Activated CD4-positive, alpha-beta memory T cell treated with anti-CD3 and anti-CD28 coated beads, Interleukin-2, amount 10 ng/mL, durations not matched to agents 7 days and 5 days (primary cell): ENCODE measurements at regions not wholly inside any gene's neighbourhood (a gene's known extent, or its start where the extent isn't known, plus 50 kb on each side); places are given as distances from the start of the nearest gene placed in this dataset.

ENCODE experiments used
- CTCF ChIA-PET: fragments of 350-600 bp; sonication (Branson Sonifier 250); formaldehyde crosslinking; loops from one replicate; lab custom pipeline; 2021; ENCODE audit warnings: antibody characterized with exemption, inconsistent platforms; lab: Charles Lee
- POLR2A ChIA-PET: fragments of 350-600 bp; sonication (Branson Sonifier 250); formaldehyde crosslinking; loops from one replicate; lab custom pipeline; 2021; ENCODE audit warnings: antibody characterized with exemption; lab: Charles Lee
- DNase-seq: peaks from one replicate; pipeline ENCODE4 v3.0.0-alpha.2; 2020
- H3K27ac Mint-ChIP-seq: one replicate; pipeline ENCODE4 v1.8.0; 2021; ENCODE audit warnings: mild to moderate bottlenecking, mixed read lengths
- H3K27me3 Mint-ChIP-seq: one replicate; pipeline ENCODE4 v1.8.0; 2021; ENCODE audit warnings: mixed read lengths
- H3K36me3 Mint-ChIP-seq: one replicate; pipeline ENCODE4 v1.8.0; 2021; ENCODE audit warnings: low read depth, mixed read lengths
- H3K4me1 Mint-ChIP-seq: one replicate; pipeline ENCODE4 v1.8.0; 2021; ENCODE audit warnings: mixed read lengths
- H3K4me3 Mint-ChIP-seq: one replicate; pipeline ENCODE4 v1.8.0; 2021; ENCODE audit warnings: mild to moderate bottlenecking, mixed read lengths
- H3K9me3 Mint-ChIP-seq: one replicate; pipeline ENCODE4 v1.8.0; 2021; ENCODE audit warnings: mixed read lengths

- H3K4me1 Mint-ChIP-seq: no peaks in the 10 kb centered on the region
- H3K27me3 Mint-ChIP-seq: no peaks in the 10 kb centered on the region
- ChIA-PET POLR2A (no interaction called here), CTCF (no interaction called here)
- DNase-seq: no peak
- H3K36me3 Mint-ChIP-seq: no peaks in the 10 kb centered on the region
- H3K9me3 Mint-ChIP-seq: peaks cover 4% of the 10 kb centered on the region
- no peak overlapping the region for H3K4me3 Mint-ChIP-seq
- H3K27ac Mint-ChIP-seq: no peak overlapping the region
Observed at GRCh38 chr3:191518861-191519260, 57.9 kb downstream of the PYDC2 start.

DNA sequence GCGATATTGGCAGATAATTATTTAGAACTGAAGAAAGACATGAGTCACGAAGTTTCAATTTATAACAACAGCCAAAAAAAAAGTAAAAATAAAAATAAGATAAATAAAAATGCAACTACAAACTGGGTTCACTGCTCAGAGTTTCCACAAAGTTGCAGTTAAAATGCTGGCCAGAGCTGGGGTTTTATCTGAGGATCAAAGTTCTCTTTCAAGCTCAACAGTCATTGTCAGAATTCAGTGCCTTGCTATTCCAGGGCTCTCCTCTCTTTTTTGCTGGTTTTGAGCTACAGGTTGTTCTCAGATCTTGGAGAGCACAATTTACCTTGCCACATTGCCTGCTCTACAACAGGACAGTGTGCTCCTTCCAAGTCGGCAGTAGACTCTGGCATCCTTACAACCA, 60.1 kb downstream of the PYDC2 start:
- POLR2A ChIA-PET: no interaction called here
- H3K4me3 Mint-ChIP-seq: no peak overlapping the region
- peaks cover 4% of the 10 kb centered on the region for H3K9me3 Mint-ChIP-seq
- H3K36me3 Mint-ChIP-seq: no peaks in the 10 kb centered on the region
- H3K27ac Mint-ChIP-seq: no peak overlapping the region
- DNase-seq: no peak
- no peaks in the 10 kb centered on the region for H3K4me1 Mint-ChIP-seq
- no peaks in the 10 kb centered on the region for H3K27me3 Mint-ChIP-seq
- CTCF ChIA-PET: no interaction called here

DNA sequence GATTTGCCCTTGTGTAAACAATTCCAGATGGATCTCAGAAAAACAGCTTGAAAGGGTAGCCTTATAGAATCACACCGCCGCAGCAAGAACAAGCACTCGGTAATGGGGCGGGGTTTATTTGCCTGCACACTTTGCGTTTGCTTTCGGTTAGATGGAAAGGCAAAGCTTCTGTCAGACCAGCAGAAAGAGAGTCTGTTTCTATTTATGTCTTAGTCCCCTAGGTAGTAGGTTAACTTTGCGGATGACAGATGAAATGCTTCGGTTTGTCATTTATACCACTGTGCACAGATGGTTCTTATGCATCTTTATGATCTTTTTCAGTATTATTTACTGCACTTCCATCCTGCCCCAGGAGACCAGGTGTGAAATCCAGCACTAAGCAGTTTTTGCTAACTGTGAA, 62.2 kb downstream of the PYDC2 start:
- no peak overlapping the region for H3K4me3 Mint-ChIP-seq
- peaks cover 4% of the 10 kb centered on the region for H3K9me3 Mint-ChIP-seq
- ChIA-PET CTCF (no interaction called here), POLR2A (no interaction called here)
- no peaks in the 10 kb centered on the region for H3K27me3 Mint-ChIP-seq
- H3K4me1 Mint-ChIP-seq: no peaks in the 10 kb centered on the region
- H3K27ac Mint-ChIP-seq: no peak overlapping the region
- no peaks in the 10 kb centered on the region for H3K36me3 Mint-ChIP-seq
- no peak for DNase-seq

GRCh38 chr3:191528589-191528988, 67.6 kb downstream of the PYDC2 start:
- Mint-ChIP-seq H3K9me3 (no peaks in the 10 kb centered on the region), H3K4me1 (no peaks in the 10 kb centered on the region), H3K27ac (no peak overlapping the region), H3K4me3 (no peak overlapping the region), H3K27me3 (no peaks in the 10 kb centered on the region), H3K36me3 (no peaks in the 10 kb centered on the region)
- no peak for DNase-seq
- CTCF ChIA-PET: no interaction called here
- POLR2A ChIA-PET: no interaction called here

DNA sequence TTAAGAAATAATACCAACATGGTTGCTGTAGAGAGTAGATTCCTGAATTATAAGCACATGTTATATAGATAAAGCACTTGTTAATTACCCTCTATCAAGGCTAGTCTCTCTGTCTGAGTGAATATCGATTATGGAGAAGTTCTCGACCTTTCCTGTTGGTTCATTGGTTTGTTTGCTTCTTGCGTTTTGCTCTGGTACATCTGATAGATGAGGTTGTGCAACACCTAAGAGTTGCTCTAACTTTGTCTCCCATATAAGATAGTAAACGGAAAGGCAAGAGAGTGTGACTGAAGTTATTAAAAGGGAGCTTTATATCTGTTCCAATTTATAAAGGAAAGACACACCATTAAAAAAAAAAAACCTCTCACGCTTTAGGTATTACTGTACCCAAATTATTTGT, 69.0 kb downstream of the PYDC2 start:
- H3K4me1 Mint-ChIP-seq: no peaks in the 10 kb centered on the region

DNA sequence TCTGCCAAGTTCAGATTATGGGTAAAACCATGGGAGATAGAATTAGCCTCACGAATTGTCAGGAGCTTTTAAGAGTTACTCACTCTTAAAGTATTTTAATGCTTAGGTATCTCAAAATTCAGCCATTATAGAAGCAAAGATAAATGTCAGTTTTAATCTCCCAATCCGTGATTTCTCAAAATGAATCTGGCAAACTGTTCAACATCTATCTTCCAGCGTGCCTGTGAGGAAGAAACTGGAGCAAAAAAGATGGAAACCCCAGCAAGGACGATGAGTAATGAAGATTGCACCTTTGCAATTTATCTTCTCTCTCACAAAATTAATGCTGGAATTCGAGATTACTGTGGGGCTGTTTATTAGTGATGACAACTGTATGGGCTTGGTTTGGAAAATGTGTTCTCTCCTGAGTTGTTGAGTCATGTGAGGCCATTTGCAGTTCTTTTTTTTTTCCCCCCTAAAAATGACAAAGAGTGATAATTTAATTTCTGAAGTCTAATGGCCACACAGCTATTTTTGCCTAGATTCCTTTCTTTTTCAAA, 70.5 kb downstream of the PYDC2 start:
- Mint-ChIP-seq H3K4me1 (no peaks in the 10 kb centered on the region), H3K27ac (no peak overlapping the region), H3K27me3 (no peaks in the 10 kb centered on the region), H3K4me3 (no peak overlapping the region), H3K36me3 (no peaks in the 10 kb centered on the region), H3K9me3 (no peaks in the 10 kb centered on the region)
- ChIA-PET CTCF (no interaction called here), POLR2A (no interaction called here)
- DNase-seq: no peak

More for the DNA sequence above, 69.0 kb downstream of the PYDC2 start:
- ChIA-PET POLR2A (no interaction called here), CTCF (no interaction called here)
- Mint-ChIP-seq H3K9me3 (no peaks in the 10 kb centered on the region), H3K27ac (no peak overlapping the region), H3K4me3 (no peak overlapping the region), H3K27me3 (no peaks in the 10 kb centered on the region), H3K36me3 (no peaks in the 10 kb centered on the region)
- no peak for DNase-seq

- H3K4me1 Mint-ChIP-seq: no peaks in the 10 kb centered on the region
- H3K36me3 Mint-ChIP-seq: no peaks in the 10 kb centered on the region
- no peaks in the 10 kb centered on the region for H3K27me3 Mint-ChIP-seq
- CTCF ChIA-PET: no interaction called here
- POLR2A ChIA-PET: no interaction called here
- no peak for DNase-seq
- peaks cover 7% of the 10 kb centered on the region for H3K9me3 Mint-ChIP-seq
- no peak overlapping the region for H3K27ac Mint-ChIP-seq
- no peak overlapping the region for H3K4me3 Mint-ChIP-seq
Observed at GRCh38 chr3:191543018-191543417, 82.1 kb downstream of the PYDC2 start.

DNA sequence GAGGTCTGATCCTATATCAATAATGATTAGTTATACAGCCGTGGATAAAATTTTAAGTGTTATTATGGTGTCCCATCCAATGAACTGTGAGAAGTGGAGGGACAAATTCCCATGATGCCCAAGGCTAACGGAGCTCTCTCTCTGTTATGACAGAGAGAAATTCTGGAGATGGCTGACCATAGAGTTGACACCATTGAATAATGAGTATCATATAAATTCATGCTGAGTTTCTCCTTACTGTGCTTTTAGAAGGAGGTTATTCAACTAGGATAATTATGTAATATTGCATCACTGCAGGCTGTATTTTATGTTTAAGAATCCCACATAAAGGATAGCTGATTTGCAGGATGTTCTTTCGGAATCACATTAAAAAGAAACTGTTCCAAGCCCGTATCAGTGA, 82.9 kb downstream of the PYDC2 start:
- no peaks in the 10 kb centered on the region for H3K27me3 Mint-ChIP-seq
- H3K9me3 Mint-ChIP-seq: peaks cover 8% of the 10 kb centered on the region
- no peak for DNase-seq
- no peak overlapping the region for H3K4me3 Mint-ChIP-seq
- H3K4me1 Mint-ChIP-seq: no peaks in the 10 kb centered on the region
- H3K36me3 Mint-ChIP-seq: no peaks in the 10 kb centered on the region
- ChIA-PET CTCF (no interaction called here), POLR2A (no interaction called here)
- no peak overlapping the region for H3K27ac Mint-ChIP-seq

DNA sequence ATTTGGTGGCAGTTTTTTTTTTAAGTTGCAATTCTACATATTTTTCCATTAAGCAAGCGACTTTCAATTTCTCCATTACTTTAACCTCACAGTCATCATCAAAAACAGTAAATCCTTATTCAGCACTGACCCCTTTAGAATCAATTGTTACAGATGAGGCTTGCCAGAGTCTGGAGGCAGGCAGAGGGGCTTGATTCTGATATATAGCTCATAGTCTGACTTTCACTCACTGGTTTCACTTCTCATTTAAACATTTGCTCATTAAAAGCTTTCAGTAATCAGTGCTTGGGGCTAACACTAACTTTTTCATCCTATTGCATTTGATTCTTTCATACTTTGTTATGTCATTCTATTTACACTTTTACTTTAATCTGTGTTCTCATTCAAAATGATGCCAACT, 88.4 kb downstream of the PYDC2 start:
- Mint-ChIP-seq H3K4me3 (no peak overlapping the region), H3K4me1 (no peaks in the 10 kb centered on the region), H3K27ac (no peak overlapping the region), H3K27me3 (no peaks in the 10 kb centered on the region), H3K9me3 (peaks cover 16% of the 10 kb centered on the region), H3K36me3 (no peaks in the 10 kb centered on the region)
- ChIA-PET POLR2A (no interaction called here), CTCF (no interaction called here)
- no peak for DNase-seq

GRCh38 chr3:191555037-191555436, 94.1 kb downstream of the PYDC2 start:
- no peak overlapping the region for H3K4me3 Mint-ChIP-seq
- ChIA-PET POLR2A (no interaction called here), CTCF (no interaction called here)
- H3K9me3 Mint-ChIP-seq: peaks cover 13% of the 10 kb centered on the region
- DNase-seq: no peak
- H3K27ac Mint-ChIP-seq: no peak overlapping the region
- H3K4me1 Mint-ChIP-seq: no peaks in the 10 kb centered on the region
- no peaks in the 10 kb centered on the region for H3K36me3 Mint-ChIP-seq
- H3K27me3 Mint-ChIP-seq: no peaks in the 10 kb centered on the region

DNA sequence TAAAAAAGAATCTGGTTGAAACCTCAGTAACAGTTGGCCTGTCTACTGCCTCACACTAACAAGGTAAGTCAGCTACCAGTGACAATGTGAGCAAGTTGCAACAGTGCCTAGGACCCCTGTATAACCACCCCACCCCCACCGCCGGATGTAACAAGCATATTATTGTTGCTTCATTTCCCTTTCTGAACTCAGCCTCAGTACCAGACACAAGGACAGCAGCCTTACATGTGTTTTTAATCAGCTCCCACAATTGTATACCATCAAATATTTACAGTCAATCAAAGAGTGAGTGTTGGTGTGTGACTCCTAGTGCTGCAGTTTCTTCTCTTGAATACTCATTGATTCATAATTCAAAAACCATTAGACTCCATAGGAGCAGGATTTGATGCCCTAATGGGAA, 96.4 kb downstream of the PYDC2 start:
- CTCF ChIA-PET: no interaction called here
- no peak for DNase-seq
- Mint-ChIP-seq H3K36me3 (no peaks in the 10 kb centered on the region), H3K27ac (no peak overlapping the region), H3K4me1 (no peaks in the 10 kb centered on the region), H3K27me3 (no peaks in the 10 kb centered on the region), H3K4me3 (no peak overlapping the region), H3K9me3 (peaks cover 15% of the 10 kb centered on the region)
- POLR2A ChIA-PET: no interaction called here

DNA sequence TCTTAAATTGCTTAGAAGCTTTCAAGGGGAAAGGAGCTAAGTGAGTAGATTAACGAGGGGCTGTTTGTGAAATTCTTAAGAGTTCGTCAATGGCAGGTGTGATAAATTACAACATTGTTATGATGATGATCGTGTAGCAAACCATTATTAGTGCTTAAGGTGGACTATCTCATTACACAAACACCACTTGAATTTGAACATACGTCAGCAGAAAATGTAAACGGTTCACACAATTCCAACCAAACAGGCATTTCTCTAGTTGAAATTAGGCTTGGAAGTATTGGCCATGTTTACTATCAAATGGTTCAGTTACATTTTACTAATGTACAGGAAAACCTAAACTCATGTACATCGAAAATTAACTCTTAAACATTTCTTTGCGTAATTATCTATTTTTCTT, 102.8 kb downstream of the PYDC2 start:
- CTCF ChIA-PET: no interaction called here
- Mint-ChIP-seq H3K4me1 (no peaks in the 10 kb centered on the region), H3K27ac (no peak overlapping the region), H3K4me3 (no peak overlapping the region), H3K36me3 (no peaks in the 10 kb centered on the region), H3K9me3 (peaks cover 18% of the 10 kb centered on the region), H3K27me3 (no peaks in the 10 kb centered on the region)
- POLR2A ChIA-PET: no interaction called here
- no peak for DNase-seq

DNA sequence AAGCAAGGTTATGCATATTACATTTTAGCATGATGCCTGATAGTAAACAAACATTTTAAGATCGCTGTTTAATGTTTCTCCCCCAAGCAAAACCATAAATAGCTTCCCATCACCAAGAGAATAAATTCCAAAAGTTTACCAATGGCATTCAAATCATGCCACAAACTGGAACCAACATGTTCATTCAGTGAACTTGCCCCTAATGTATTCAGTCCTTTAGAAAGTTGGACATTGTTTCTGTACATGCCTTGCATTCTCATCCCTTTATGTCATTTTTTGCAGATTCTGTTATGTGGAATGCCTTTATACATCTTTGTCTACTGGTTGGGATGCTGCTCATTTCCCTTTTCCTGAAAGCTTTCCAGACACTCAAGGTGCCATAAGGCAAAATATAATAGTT, 105.5 kb downstream of the PYDC2 start:
- Mint-ChIP-seq H3K27me3 (no peaks in the 10 kb centered on the region), H3K4me1 (no peaks in the 10 kb centered on the region), H3K9me3 (peaks cover 16% of the 10 kb centered on the region), H3K27ac (no peak overlapping the region), H3K36me3 (no peaks in the 10 kb centered on the region), H3K4me3 (no peak overlapping the region)
- ChIA-PET POLR2A (no interaction called here), CTCF (no interaction called here)
- no peak for DNase-seq

DNA sequence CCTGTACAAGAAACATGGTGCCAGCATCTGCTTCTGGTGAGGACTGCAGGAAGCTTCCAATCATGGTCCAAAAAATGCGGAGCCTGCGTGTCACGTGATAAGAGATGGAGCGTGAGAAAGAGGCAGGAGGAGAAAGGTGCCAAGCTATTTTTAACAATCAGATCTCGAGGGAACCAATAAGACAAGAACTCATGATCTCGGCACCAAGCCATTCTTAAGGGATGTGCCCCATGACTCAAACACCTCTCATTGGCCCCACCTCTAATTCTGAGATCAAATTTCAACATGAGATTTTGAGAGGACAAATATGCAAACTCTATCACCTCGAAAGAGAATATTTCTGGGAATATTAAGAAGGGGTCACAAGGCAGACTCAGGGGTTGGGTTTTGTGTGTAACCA, 107.2 kb downstream of the PYDC2 start:
- Mint-ChIP-seq H3K27me3 (no peaks in the 10 kb centered on the region), H3K4me1 (no peaks in the 10 kb centered on the region), H3K27ac (no peak overlapping the region), H3K4me3 (no peak overlapping the region), H3K36me3 (no peaks in the 10 kb centered on the region), H3K9me3 (peaks cover 16% of the 10 kb centered on the region)
- ChIA-PET POLR2A (no interaction called here), CTCF (no interaction called here)
- DNase-seq: no peak

DNA sequence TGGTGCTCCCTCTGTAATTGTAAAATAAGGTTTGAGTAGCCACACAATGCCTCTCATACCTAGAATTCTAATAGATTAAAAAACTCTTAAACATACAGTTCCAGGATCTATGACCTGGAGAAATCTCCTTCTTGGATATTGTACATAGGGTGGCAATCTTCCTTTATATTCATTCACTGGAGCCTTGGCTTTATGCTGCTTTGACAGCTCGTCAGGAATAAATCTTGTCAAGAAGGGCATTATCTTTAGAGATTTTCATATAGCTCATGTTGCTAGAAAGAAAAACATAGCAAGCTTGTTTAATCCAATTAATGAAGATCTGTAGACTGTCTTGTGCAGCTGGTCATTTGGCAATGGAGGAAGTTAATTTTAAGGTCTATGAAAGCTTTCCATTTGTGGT, 131.1 kb downstream of the PYDC2 start:
- Mint-ChIP-seq H3K4me1 (no peaks in the 10 kb centered on the region), H3K27ac (no peak overlapping the region), H3K4me3 (no peak overlapping the region), H3K9me3 (no peaks in the 10 kb centered on the region), H3K27me3 (no peaks in the 10 kb centered on the region), H3K36me3 (no peaks in the 10 kb centered on the region)
- POLR2A ChIA-PET: no interaction called here
- no peak for DNase-seq
- CTCF ChIA-PET: no interaction called here
